Prostate gland (tissue), 2 donors: ENCODE measurements at regions not wholly inside any gene's neighbourhood (a gene's known extent, or its start where the extent isn't known, plus 50 kb on each side); places are given as distances from the start of the nearest gene placed in this dataset.

ENCODE experiments used
- CTCF ChIP-seq, 4 experiments: fragments of 200-600 bp in 2 of 4; fragments of 450-650 bp in 2 of 4; sonication (generic) in 2 of 4; IDR thresholded peaks; 1 replicate in 3 of 4; 2 replicates in 1 of 4; pipeline ENCODE4 v1.5.1; 2016 to 2019; ENCODE audit warnings: antibody characterized with exemption in 4 of 4, mild to moderate bottlenecking in 2 of 4, moderate library complexity in 2 of 4
- POLR2A ChIP-seq: fragments of 450-650 bp; IDR thresholded peaks from one replicate; pipeline ENCODE4 v1.6.1; 2016; ENCODE audit warnings: antibody characterized with exemption, mild to moderate bottlenecking
- POLR2AphosphoS5 ChIP-seq: sonication (generic); formaldehyde crosslinking; IDR thresholded peaks from one replicate; pipeline ENCODE4 v1.6.1; 2017; ENCODE audit warnings: antibody characterized with exemption

DNA sequence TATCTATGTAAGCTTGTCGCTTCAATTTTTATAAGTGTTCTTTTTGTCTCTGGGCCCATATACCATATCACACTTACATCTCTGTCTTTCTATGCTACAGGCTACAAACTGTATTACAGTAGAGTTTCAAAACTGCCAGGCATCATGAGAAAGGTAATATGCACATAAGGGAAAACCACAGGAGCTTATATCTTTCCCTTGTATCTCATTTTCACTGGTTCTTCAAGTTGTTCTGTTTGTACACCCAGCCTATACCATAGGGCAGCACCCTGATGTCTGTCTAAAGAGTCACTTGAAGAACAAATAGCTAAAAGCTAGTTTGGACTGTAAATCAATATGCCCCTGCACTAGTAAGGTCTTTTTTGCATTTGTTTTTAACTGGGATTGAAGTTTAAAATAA is 366.7 kb downstream of the FIGN start:
- TF ChIP-seq CTCF (IDR thresholded peaks at IDR 0.05) (no peak), POLR2AphosphoS5 (no peak), POLR2A (no peak)
